GM12878 (cell line): ENCODE measurements at regions not wholly inside any gene's neighbourhood (a gene's known extent, or its start where the extent isn't known, plus 50 kb on each side); places are given as distances from the start of the nearest gene placed in this dataset.

ENCODE experiments used
- ATAC-seq: fragments of 200-7000 bp; cut with Tn5 transposase; 3 replicates; pipeline ENCODE4 v1.9.1; 2020; ENCODE audit warnings: mild to moderate bottlenecking, moderate library complexity
- BruUV-seq: library from RNA; stranded (reverse); fragments of 400-500 nt; replicated peaks from 2 replicates; lab custom pipeline; 2021; lab: Mats Ljungman, UMichigan
- CTCF ChIA-PET: fragments of 300-600 bp; sonication (Branson Sonifier 250); formaldehyde crosslinking; extraction: SDS; loops from one replicate; lab custom pipeline; 2021; ENCODE audit warnings: inconsistent platforms; lab: Yijun Ruan, JAX
- POLR2A ChIA-PET: fragments of 350-600 bp; formaldehyde crosslinking; extraction: SDS; loops from one replicate; lab custom pipeline; 2021; ENCODE audit warnings: inconsistent platforms; lab: Charles Lee
- RAD21 ChIA-PET: fragments of 300-600 bp; sonication (Branson Sonifier 250); formaldehyde crosslinking; loops from one replicate; lab custom pipeline; 2023; ENCODE audit warnings: antibody characterized with exemption; ENCODE audit not compliant: unreplicated experiment; lab: Charles Lee
- SMC1A ChIA-PET: fragments of 300-600 bp; sonication (Branson Sonifier 250); formaldehyde crosslinking; loops from one replicate; lab custom pipeline; 2023; ENCODE audit not compliant: unreplicated experiment, uncharacterized antibody; lab: Charles Lee
- DNase-seq: peaks from one replicate; pipeline ENCODE4 v3.0.0-alpha.2; 2011; ENCODE audit warnings: low read depth, low spot score
- FAIRE-seq: peaks from 3 replicates; lab custom pipeline; 2011; peaks lifted over from hg19 to GRCh38; lab: Jason Lieb, UNC
- H2AFZ ChIP-seq: 2 replicates; pipeline ENCODE4 v1.6.0; 2011; ENCODE audit warnings: low read depth, low read length, control low read depth; ENCODE audit not compliant: control insufficient read depth
- H3K27ac ChIP-seq: 2 replicates; pipeline ENCODE4 v1.5.1; 2011; ENCODE audit warnings: control low read depth; ENCODE audit not compliant: control insufficient read depth, insufficient read depth
- H3K27me3 ChIP-seq, 2 experiments: replicated peaks in 1 of 2; 2 replicates each; pipeline versions ENCODE4 v1.6.0 to v1.6.1; 2011; ENCODE audit warnings: low read length in 1 of 2; ENCODE audit not compliant: control insufficient read depth in 2 of 2, insufficient read depth in 2 of 2
- H3K36me3 ChIP-seq, 2 experiments: 2 replicates each; pipeline ENCODE4 v1.5.1; 2011; ENCODE audit warnings: low read length in 1 of 2; ENCODE audit not compliant: control insufficient read depth in 2 of 2, insufficient read depth in 2 of 2
- H3K4me1 ChIP-seq: 2 replicates; pipeline ENCODE4 v1.6.1; 2011; ENCODE audit warnings: mild to moderate bottlenecking, low read length, moderate library complexity, mixed read lengths; ENCODE audit not compliant: control insufficient read depth, insufficient read depth
- H3K4me2 ChIP-seq: 2 replicates; pipeline ENCODE4 v1.6.0; 2011; ENCODE audit warnings: control low read depth; ENCODE audit not compliant: control insufficient read depth, insufficient read depth
- H3K4me3 ChIP-seq: fragments of 200-600 bp; sonication (generic); 2 replicates; pipeline ENCODE4 v1.5.1; 2016
- H3K79me2 ChIP-seq: 2 replicates; pipeline ENCODE4 v1.6.0; 2011; ENCODE audit warnings: low read length; ENCODE audit not compliant: control insufficient read depth, insufficient read depth
- H3K9ac ChIP-seq: 2 replicates; pipeline ENCODE4 v1.8.0; 2011; ENCODE audit warnings: low read length, control low read depth, mixed read lengths; ENCODE audit not compliant: control insufficient read depth, insufficient read depth
- H3K9me3 ChIP-seq: replicated peaks from 3 replicates; pipeline ENCODE4 v1.5.1; 2011; ENCODE audit warnings: mild to moderate bottlenecking, low read length; ENCODE audit not compliant: control insufficient read depth, insufficient read depth
- H4K20me1 ChIP-seq: 2 replicates; pipeline ENCODE4 v1.6.0; 2011; ENCODE audit not compliant: control insufficient read depth, insufficient read depth
- CEBPZ ChIP-seq: fragments of 150-350 bp; IDR thresholded peaks from 2 replicates; pipeline ENCODE4 v1.6.1; 2016; ENCODE audit warnings: low read depth, low read length
- CHD2 ChIP-seq: IDR thresholded peaks from 2 replicates; pipeline ENCODE4 v1.6.1; 2011; ENCODE audit warnings: low read depth, low read length, improper control_type of control experiment, borderline replicate concordance
- MYC ChIP-seq: IDR thresholded peaks from 2 replicates; pipeline ENCODE4 v1.6.1; 2011; ENCODE audit warnings: mild to moderate bottlenecking, low read length, moderate library complexity, inconsistent platforms; ENCODE audit not compliant: insufficient read depth, insufficient replicate concordance, insufficient read length, severe bottlenecking
- NRF1 ChIP-seq: conservative IDR thresholded peaks from 2 replicates; pipeline ENCODE4 v1.6.1; 2011; ENCODE audit warnings: mild to moderate bottlenecking, low read depth, low read length, improper control_type of control experiment
- RELB ChIP-seq: fragments of 450-650 bp; IDR thresholded peaks from 2 replicates; pipeline ENCODE4 v1.6.1; 2017; ENCODE audit warnings: low read depth, mild to moderate bottlenecking, moderate library complexity
- SREBF2 ChIP-seq: IDR thresholded peaks from 2 replicates; pipeline ENCODE4 v1.6.1; 2012; ENCODE audit warnings: mild to moderate bottlenecking, low read length
- SUZ12 ChIP-seq: fragments of 200-600 bp; sonication (generic); IDR thresholded peaks from one replicate; pipeline ENCODE4 v1.6.1; 2018; ENCODE audit warnings: antibody characterized with exemption, mild to moderate bottlenecking; ENCODE audit not compliant: unreplicated experiment
- TBL1XR1 ChIP-seq: IDR thresholded peaks from 2 replicates; pipeline ENCODE4 v1.6.1; 2012; ENCODE audit warnings: low read depth, low read length, improper control_type of control experiment
- ZNF217 ChIP-seq: fragments of 450-650 bp; IDR thresholded peaks from 2 replicates; pipeline ENCODE4 v1.6.1; 2017; ENCODE audit warnings: antibody characterized with exemption, mild to moderate bottlenecking
- ZZZ3 ChIP-seq: IDR thresholded peaks from 2 replicates; pipeline ENCODE4 v1.6.1; 2011; ENCODE audit warnings: low read depth; ENCODE audit not compliant: control insufficient read depth, insufficient read length
- WGBS: methylation state at CpG from one replicate; pipeline ENCODE4 v1.1.6; 2016; ENCODE audit warnings: low lambda C conversion rate; ENCODE audit not compliant: insufficient replicate concordance, insufficient coverage; ENCODE audit errors: missing lambda C conversion rate; 5-methylcytosine and 5-hydroxymethylcytosine counted together
- in situ Hi-C: fragments of 300-500 bp; cut with MboI; formaldehyde crosslinking; loops from 9 replicates; pipeline ENCODE4 v1.14.3; 2018; ENCODE audit warnings: mixed read lengths
- intact Hi-C: fragments of 100-400 bp; cut with micrococcal nuclease; formaldehyde crosslinking; loops from one replicate; pipeline ENCODE4 v1.14.2; 2022; ENCODE audit not compliant: unreplicated experiment
- TF ChIP-seq, protein P1 (sequence below): fragments of 450-650 bp; conservative IDR thresholded peaks from 2 replicates; pipeline ENCODE4 v1.6.1; 2017; ENCODE audit warnings: mild to moderate bottlenecking, moderate library complexity
- TF ChIP-seq, protein P2 (sequence below): fragments of 450-650 bp; formaldehyde crosslinking; IDR thresholded peaks from 2 replicates; pipeline ENCODE4 v1.4.0; 2022; ENCODE audit warnings: mild to moderate bottlenecking, moderate library complexity
- TF ChIP-seq, protein P3 (sequence below): IDR thresholded peaks from 2 replicates; pipeline ENCODE4 v1.6.1; 2012; ENCODE audit warnings: low read depth, low read length, improper control_type of control experiment

GRCh38 chr4:138374947-138375346 lies 132.8 kb upstream of the SLC7A11 start:
- CTCF ChIA-PET, result no interaction called here
- 0% methylated on average over 1 of the region's 1 CpG for WGBS
- intact Hi-C loops, result no loop called here
- TF ChIP-seq SREBF2 (no peak), SUZ12 (no peak), ZNF217 (no peak), MYC (no peak), ZZZ3 (no peak), NRF1 (no peak), CEBPZ (no peak), RELB (no peak), CHD2 (no peak), TBL1XR1 (no peak)
- TF ChIP-seq, protein P1, sequence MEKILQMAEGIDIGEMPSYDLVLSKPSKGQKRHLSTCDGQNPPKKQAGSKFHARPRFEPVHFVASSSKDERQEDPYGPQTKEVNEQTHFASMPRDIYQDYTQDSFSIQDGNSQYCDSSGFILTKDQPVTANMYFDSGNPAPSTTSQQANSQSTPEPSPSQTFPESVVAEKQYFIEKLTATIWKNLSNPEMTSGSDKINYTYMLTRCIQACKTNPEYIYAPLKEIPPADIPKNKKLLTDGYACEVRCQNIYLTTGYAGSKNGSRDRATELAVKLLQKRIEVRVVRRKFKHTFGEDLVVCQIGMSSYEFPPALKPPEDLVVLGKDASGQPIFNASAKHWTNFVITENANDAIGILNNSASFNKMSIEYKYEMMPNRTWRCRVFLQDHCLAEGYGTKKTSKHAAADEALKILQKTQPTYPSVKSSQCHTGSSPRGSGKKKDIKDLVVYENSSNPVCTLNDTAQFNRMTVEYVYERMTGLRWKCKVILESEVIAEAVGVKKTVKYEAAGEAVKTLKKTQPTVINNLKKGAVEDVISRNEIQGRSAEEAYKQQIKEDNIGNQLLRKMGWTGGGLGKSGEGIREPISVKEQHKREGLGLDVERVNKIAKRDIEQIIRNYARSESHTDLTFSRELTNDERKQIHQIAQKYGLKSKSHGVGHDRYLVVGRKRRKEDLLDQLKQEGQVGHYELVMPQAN, result no peak
- TF ChIP-seq, protein P2, sequence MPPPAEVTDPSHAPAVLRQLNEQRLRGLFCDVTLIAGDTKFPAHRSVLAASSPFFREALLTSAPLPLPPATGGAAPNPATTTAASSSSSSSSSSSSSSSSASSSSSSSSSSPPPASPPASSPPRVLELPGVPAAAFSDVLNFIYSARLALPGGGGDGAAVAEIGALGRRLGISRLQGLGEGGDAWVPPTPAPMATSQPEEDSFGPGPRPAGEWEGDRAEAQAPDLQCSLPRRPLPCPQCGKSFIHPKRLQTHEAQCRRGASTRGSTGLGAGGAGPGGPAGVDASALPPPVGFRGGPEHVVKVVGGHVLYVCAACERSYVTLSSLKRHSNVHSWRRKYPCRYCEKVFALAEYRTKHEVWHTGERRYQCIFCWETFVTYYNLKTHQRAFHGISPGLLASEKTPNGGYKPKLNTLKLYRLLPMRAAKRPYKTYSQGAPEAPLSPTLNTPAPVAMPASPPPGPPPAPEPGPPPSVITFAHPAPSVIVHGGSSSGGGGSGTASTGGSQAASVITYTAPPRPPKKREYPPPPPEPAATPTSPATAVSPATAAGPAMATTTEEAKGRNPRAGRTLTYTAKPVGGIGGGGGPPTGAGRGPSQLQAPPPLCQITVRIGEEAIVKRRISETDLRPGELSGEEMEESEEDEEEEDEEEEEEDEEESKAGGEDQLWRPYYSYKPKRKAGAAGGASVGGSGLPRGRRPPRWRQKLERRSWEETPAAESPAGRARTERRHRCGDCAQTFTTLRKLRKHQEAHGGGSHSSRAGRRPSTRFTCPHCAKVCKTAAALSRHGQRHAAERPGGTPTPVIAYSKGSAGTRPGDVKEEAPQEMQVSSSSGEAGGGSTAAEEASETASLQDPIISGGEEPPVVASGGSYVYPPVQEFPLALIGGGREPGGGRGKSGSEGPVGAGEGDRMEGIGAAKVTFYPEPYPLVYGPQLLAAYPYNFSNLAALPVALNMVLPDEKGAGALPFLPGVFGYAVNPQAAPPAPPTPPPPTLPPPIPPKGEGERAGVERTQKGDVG (CRISPR knock-in tag), result no peak
- TF ChIP-seq, protein P3, sequence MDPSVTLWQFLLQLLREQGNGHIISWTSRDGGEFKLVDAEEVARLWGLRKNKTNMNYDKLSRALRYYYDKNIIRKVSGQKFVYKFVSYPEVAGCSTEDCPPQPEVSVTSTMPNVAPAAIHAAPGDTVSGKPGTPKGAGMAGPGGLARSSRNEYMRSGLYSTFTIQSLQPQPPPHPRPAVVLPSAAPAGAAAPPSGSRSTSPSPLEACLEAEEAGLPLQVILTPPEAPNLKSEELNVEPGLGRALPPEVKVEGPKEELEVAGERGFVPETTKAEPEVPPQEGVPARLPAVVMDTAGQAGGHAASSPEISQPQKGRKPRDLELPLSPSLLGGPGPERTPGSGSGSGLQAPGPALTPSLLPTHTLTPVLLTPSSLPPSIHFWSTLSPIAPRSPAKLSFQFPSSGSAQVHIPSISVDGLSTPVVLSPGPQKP, result no peak

More at GRCh38 chr4:138374947-138375346, 132.8 kb upstream of the SLC7A11 start:
- no peaks in the 10 kb centered on the region; the same call in 2 of the 3 replicates for H3K9me3 ChIP-seq
- SMC1A ChIA-PET, result no interaction called here
- no peaks in the 10 kb centered on the region for H3K4me1 ChIP-seq
- in situ Hi-C loops, result no loop called here
- no peaks in the 10 kb centered on the region for H3K36me3 ChIP-seq
- POLR2A ChIA-PET, result no interaction called here
- no peak overlapping the region for H3K4me3 ChIP-seq
- no peaks in the 10 kb centered on the region for H3K79me2 ChIP-seq
- no peak overlapping the region for H3K27ac ChIP-seq
- RAD21 ChIA-PET, result no interaction called here
- H3K9ac ChIP-seq, result no peak overlapping the region
- FAIRE-seq (no peak), DNase-seq (no peak), ATAC-seq (no peak)
- BruUV-seq, result no TSS peak
- H3K27me3 ChIP-seq, result no peaks in the 10 kb centered on the region
- no peak overlapping the region for H2AFZ ChIP-seq
- no peak overlapping the region for H3K4me2 ChIP-seq
- H4K20me1 ChIP-seq, result no peaks in the 10 kb centered on the region
